GM23338 (cell line): ENCODE measurements at regions not wholly inside any gene's neighbourhood (a gene's known extent, or its start where the extent isn't known, plus 50 kb on each side); places are given as distances from the start of the nearest gene placed in this dataset.

Experiments used
- ATAC-seq: fragments of 200-7000 bp; cut with Tn5 transposase; 3 replicates; pipeline ENCODE4 v1.9.1; 2020
- DNase-seq: peaks from one replicate; pipeline ENCODE4 v3.0.0-alpha.2; 2015; ENCODE audit warnings: low spot score
- H2AFZ ChIP-seq: fragments of 200-600 bp; sonication (generic); 2 replicates; pipeline ENCODE4 v1.8.0; 2016; ENCODE audit warnings: antibody characterized with exemption, mild to moderate bottlenecking, moderate library complexity
- H3F3A ChIP-seq: fragments of 200-600 bp; sonication (generic); replicated peaks from 2 replicates; pipeline ENCODE4 v1.8.0; 2017; ENCODE audit warnings: antibody characterized with exemption, mixed run types, low read depth
- H3K27ac ChIP-seq: fragments of 200-600 bp; sonication (generic); 2 replicates; pipeline ENCODE4 v1.6.1; 2016; ENCODE audit warnings: low read depth
- H3K27me3 ChIP-seq: fragments of 200-600 bp; sonication (generic); 2 replicates; pipeline ENCODE4 v1.8.0; 2016; ENCODE audit warnings: mild to moderate bottlenecking, mixed run types, moderate library complexity; ENCODE audit not compliant: insufficient read depth
- H3K36me3 ChIP-seq: fragments of 200-600 bp; sonication (generic); 2 replicates; pipeline ENCODE4 v1.8.0; 2016; ENCODE audit warnings: mild to moderate bottlenecking; ENCODE audit not compliant: insufficient read depth
- H3K4me1 ChIP-seq: fragments of 200-600 bp; sonication (generic); 2 replicates; pipeline ENCODE4 v1.8.0; 2016; ENCODE audit warnings: mild to moderate bottlenecking, moderate library complexity; ENCODE audit not compliant: insufficient read depth
- H3K4me2 ChIP-seq: fragments of 200-600 bp; sonication (generic); 2 replicates; pipeline ENCODE4 v1.7.1; 2017; ENCODE audit warnings: mixed run types
- H3K4me3 ChIP-seq: fragments of 200-600 bp; sonication (generic); 2 replicates; pipeline ENCODE4 v1.6.1; 2016; ENCODE audit warnings: mixed run types
- H3K79me2 ChIP-seq: fragments of 200-600 bp; sonication (generic); replicated peaks from 2 replicates; pipeline ENCODE4 v1.8.0; 2017; ENCODE audit warnings: mild to moderate bottlenecking; ENCODE audit not compliant: insufficient read depth
- H3K9me2 ChIP-seq: fragments of 200-600 bp; sonication (generic); 2 replicates; pipeline ENCODE4 v1.8.0; 2017; ENCODE audit not compliant: insufficient read depth
- H4K20me1 ChIP-seq: fragments of 200-600 bp; sonication (generic); replicated peaks from 2 replicates; pipeline ENCODE4 v1.8.0; 2017; ENCODE audit warnings: mild to moderate bottlenecking; ENCODE audit not compliant: insufficient read depth
- H3K27ac Mint-ChIP-seq: 2 replicates; pipeline ENCODE4 v1.8.0; 2020; ENCODE audit warnings: inconsistent platforms, mild to moderate bottlenecking, moderate library complexity, mixed read lengths
- H3K27me3 Mint-ChIP-seq: 3 replicates; pipeline ENCODE4 v1.8.0; 2022; ENCODE audit warnings: low read depth, mild to moderate bottlenecking, moderate library complexity, mixed read lengths, inconsistent platforms; ENCODE audit not compliant: insufficient read depth, poor library complexity
- H3K36me3 Mint-ChIP-seq: 3 replicates; pipeline ENCODE4 v1.8.0; 2021; ENCODE audit warnings: low read depth, mild to moderate bottlenecking, inconsistent platforms, moderate library complexity, mixed read lengths
- H3K4me1 Mint-ChIP-seq: 3 replicates; pipeline ENCODE4 v1.8.0; 2020; ENCODE audit warnings: mild to moderate bottlenecking, inconsistent platforms, mixed read lengths
- H3K4me3 Mint-ChIP-seq: 3 replicates; pipeline ENCODE4 v1.8.0; 2021; ENCODE audit warnings: moderate library complexity, mild to moderate bottlenecking, inconsistent platforms, mixed read lengths
- H3K9me3 Mint-ChIP-seq: 3 replicates; pipeline ENCODE4 v1.8.0; 2020; ENCODE audit warnings: moderate library complexity, mild to moderate bottlenecking, inconsistent platforms, mixed read lengths
- CREB1 ChIP-seq: fragments of 250-450 bp; sonication (Bioruptor Pico); IDR thresholded peaks from 2 replicates; pipeline ENCODE4 v1.5.0; 2020; ENCODE audit warnings: low read depth, mild to moderate bottlenecking, moderate library complexity
- CTCF ChIP-seq, 2 experiments: fragments of 200-600 bp in 1 of 2; sonication (generic) in 1 of 2; conservative IDR thresholded peaks; 2 replicates each; pipeline versions ENCODE4 v1.5.1 to v1.6.1; 2016 to 2017; ENCODE audit warnings: antibody characterized with exemption in 2 of 2, low read depth in 2 of 2, mild to moderate bottlenecking in 2 of 2, moderate library complexity in 1 of 2
- ETS1 ChIP-seq: IDR thresholded peaks from 2 replicates; pipeline ENCODE4 v1.6.1; 2016; ENCODE audit warnings: antibody characterized with exemption
- EZH2 ChIP-seq: fragments of 200-600 bp; sonication (generic); IDR thresholded peaks from one replicate; pipeline ENCODE4 v1.8.0; 2017; ENCODE audit warnings: antibody characterized with exemption, mild to moderate bottlenecking, low read depth; ENCODE audit not compliant: unreplicated experiment
- EZH2phosphoT487 ChIP-seq: fragments of 200-600 bp; sonication (generic); IDR thresholded peaks from one replicate; pipeline ENCODE4 v1.8.1; 2018; ENCODE audit warnings: antibody characterized with exemption; ENCODE audit not compliant: unreplicated experiment
- JUNB ChIP-seq: IDR thresholded peaks from one replicate; pipeline ENCODE4 v1.6.1; 2016; ENCODE audit warnings: antibody characterized with exemption; ENCODE audit not compliant: unreplicated experiment
- NANOG ChIP-seq: IDR thresholded peaks from 2 replicates; pipeline ENCODE4 v1.6.1; 2016; ENCODE audit warnings: antibody characterized with exemption, borderline replicate concordance
- POLR2AphosphoS5 ChIP-seq: IDR thresholded peaks from 2 replicates; pipeline ENCODE4 v1.6.1; 2016; ENCODE audit warnings: antibody characterized with exemption, low read depth
- STAT1 ChIP-seq: IDR thresholded peaks from one replicate; pipeline ENCODE4 v1.6.1; 2016; ENCODE audit warnings: antibody characterized with exemption; ENCODE audit not compliant: unreplicated experiment
- ZNF331 ChIP-seq: fragments of 250-450 bp; sonication (Bioruptor Pico); IDR thresholded peaks from 2 replicates; pipeline ENCODE4 v1.5.0; 2020; ENCODE audit warnings: low read depth, mild to moderate bottlenecking, moderate library complexity
- ZNF462 ChIP-seq: fragments of 250-450 bp; sonication (Bioruptor Pico); IDR thresholded peaks from 2 replicates; pipeline ENCODE4 v1.5.0; 2020; ENCODE audit warnings: mild to moderate bottlenecking, moderate library complexity

GRCh38 chr3:73885862-73886261 is 261.1 kb upstream of the PDZRN3 start:
- ATAC-seq (no peak), DNase-seq (no peak)
- H3K4me1 ChIP-seq, result no peaks in the 10 kb centered on the region; the same call in 1 of the 2 replicates
- H3K9me2 ChIP-seq, result no peaks in the 10 kb centered on the region
- no peaks in the 10 kb centered on the region for H3K36me3 ChIP-seq
- TF ChIP-seq STAT1 (no peak), ZNF331 (CRISPR knock-in tag) (no peak), JUNB (no peak), POLR2AphosphoS5 (no peak), EZH2 (no peak), EZH2phosphoT487 (no peak), ZNF462 (no peak), CREB1 (CRISPR knock-in tag) (no peak), ETS1 (no peak), NANOG (no peak), CTCF (conservative IDR thresholded peaks at IDR 0.05; ENCODE audit: low read depth in 2 of 2) (no peak)
- H3K4me2 ChIP-seq, result no peak overlapping the region
- H3K27me3 ChIP-seq, result no peaks in the 10 kb centered on the region
- no peaks in the 10 kb centered on the region for H4K20me1 ChIP-seq
- H3K36me3 Mint-ChIP-seq, result no peaks in the 10 kb centered on the region
- no peak overlapping the region for H2AFZ ChIP-seq
- no peak overlapping the region for H3K4me3 Mint-ChIP-seq
- H3F3A ChIP-seq, result no peaks in the 10 kb centered on the region
- H3K79me2 ChIP-seq, result no peaks in the 10 kb centered on the region
- H3K9me3 Mint-ChIP-seq, result no peaks in the 10 kb centered on the region
- no peak overlapping the region for H3K27ac Mint-ChIP-seq
- H3K4me3 ChIP-seq, result no peak overlapping the region
- no peaks in the 10 kb centered on the region for H3K27me3 Mint-ChIP-seq
- H3K4me1 Mint-ChIP-seq, result no peaks in the 10 kb centered on the region
- H3K27ac ChIP-seq, result no peak overlapping the region
